ENCODE measurements at regions not wholly inside any gene's neighbourhood (a gene's known extent, or its start where the extent isn't known, plus 50 kb on each side); places are given as distances from the start of the nearest gene placed in this dataset.

GRCh38 chr9:107557236-107557990 lies 67.8 kb upstream of the KLF4 start:
- TF ChIP-seq, protein P1, sequence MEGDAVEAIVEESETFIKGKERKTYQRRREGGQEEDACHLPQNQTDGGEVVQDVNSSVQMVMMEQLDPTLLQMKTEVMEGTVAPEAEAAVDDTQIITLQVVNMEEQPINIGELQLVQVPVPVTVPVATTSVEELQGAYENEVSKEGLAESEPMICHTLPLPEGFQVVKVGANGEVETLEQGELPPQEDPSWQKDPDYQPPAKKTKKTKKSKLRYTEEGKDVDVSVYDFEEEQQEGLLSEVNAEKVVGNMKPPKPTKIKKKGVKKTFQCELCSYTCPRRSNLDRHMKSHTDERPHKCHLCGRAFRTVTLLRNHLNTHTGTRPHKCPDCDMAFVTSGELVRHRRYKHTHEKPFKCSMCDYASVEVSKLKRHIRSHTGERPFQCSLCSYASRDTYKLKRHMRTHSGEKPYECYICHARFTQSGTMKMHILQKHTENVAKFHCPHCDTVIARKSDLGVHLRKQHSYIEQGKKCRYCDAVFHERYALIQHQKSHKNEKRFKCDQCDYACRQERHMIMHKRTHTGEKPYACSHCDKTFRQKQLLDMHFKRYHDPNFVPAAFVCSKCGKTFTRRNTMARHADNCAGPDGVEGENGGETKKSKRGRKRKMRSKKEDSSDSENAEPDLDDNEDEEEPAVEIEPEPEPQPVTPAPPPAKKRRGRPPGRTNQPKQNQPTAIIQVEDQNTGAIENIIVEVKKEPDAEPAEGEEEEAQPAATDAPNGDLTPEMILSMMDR (IDR thresholded peaks at IDR 0.05), result no peak
- TF ChIP-seq POLR2AphosphoS5 (IDR thresholded peaks at IDR 0.05) (no peak), EP300 (IDR thresholded peaks at IDR 0.05) (no peak), POLR2A (IDR thresholded peaks at IDR 0.05) (no peak)
- H3K4me3 ChIP-seq, result no peak overlapping the region
- H3K27me3 ChIP-seq, result no peaks in the 10 kb centered on the region
- no peak overlapping the region for H3K27ac ChIP-seq
- ATAC-seq (ENCODE audit: low FRiP score in 2 of 2) (no peak), DNase-seq (no peak)
- no peaks in the 10 kb centered on the region for H3K36me3 ChIP-seq
- WGBS, 2 donors, result 78 to 89% methylated on average over 5 of the region's 5 CpGs
- no peaks in the 10 kb centered on the region for H3K9me3 ChIP-seq
- peaks cover 0 to 5% (median 0%) of the 10 kb centered on the region in 4 donors for H3K4me1 ChIP-seq

DNA sequence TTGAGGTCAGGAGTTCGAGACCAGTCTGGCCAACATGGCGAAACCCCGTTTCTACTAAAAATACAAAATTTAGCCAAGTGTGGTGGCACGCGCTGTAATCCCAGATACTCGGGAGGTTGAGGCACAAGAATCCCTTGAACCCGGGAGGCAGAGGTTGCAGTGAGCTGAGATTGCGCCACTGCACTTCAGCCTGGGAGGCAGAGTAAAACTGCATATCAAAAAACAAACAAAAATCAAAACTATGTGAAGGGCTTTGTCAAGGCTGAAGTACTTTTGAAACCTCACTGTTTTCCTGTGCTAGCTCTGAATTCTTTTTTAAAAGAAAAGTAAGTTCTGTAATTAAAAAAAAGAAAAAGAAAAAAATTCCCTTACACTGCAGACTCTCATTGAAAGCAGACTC lies 65.1 kb upstream of the KLF4 start:
- Histone ChIP-seq H3K4me1 (peaks cover 0 to 5% (median 0%) of the 10 kb centered on the region in 4 donors), H3K4me3 (no peak overlapping the region), H3K27ac (no peak overlapping the region), H3K27me3 (no peaks in the 10 kb centered on the region), H3K9me3 (no peaks in the 10 kb centered on the region), H3K36me3 (no peaks in the 10 kb centered on the region)
- DNase-seq (peak in 1 of 2 donors; percentile 47), ATAC-seq (ENCODE audit: low FRiP score in 2 of 2) (no peak)
- WGBS, 2 donors, result 81 to 82% methylated on average over 8 of the region's 8 CpGs
- TF ChIP-seq POLR2AphosphoS5 (IDR thresholded peaks at IDR 0.05), result no peak
- TF ChIP-seq POLR2A (IDR thresholded peaks at IDR 0.05), result no peak
- TF ChIP-seq EP300 (IDR thresholded peaks at IDR 0.05), result no peak

- Histone ChIP-seq H3K4me3 (peak overlapping the region in 2 of 4 donors; percentile 23), H3K9me3 (no peaks in the 10 kb centered on the region), H3K27ac (peak overlapping the region; percentile 70 to 83 (median 74)), H3K27me3 (no peaks in the 10 kb centered on the region), H3K36me3 (no peaks in the 10 kb centered on the region), H3K4me1 (peaks cover 5 to 18% (median 14%) of the 10 kb centered on the region in 4 donors)
- peak; percentile 72 to 93 for ATAC-seq (ENCODE audit: low FRiP score in 2 of 2)
- WGBS, 2 donors, result 34 to 39% methylated on average over 10 of the region's 10 CpGs
- peak in 1 of 2 donors; percentile 46 for DNase-seq
- TF ChIP-seq, protein P1 (IDR thresholded peaks at IDR 0.05), result no peak
- peak; percentile 36 to 65 for TF ChIP-seq POLR2AphosphoS5 (IDR thresholded peaks at IDR 0.05)
- TF ChIP-seq POLR2A (IDR thresholded peaks at IDR 0.05), result no peak
- TF ChIP-seq EP300 (IDR thresholded peaks at IDR 0.05), result peak in 2 of 4 donors; percentile 30 to 51
Measured at GRCh38 chr9:107548298-107549142, 59.0 kb upstream of the KLF4 start.

DNA sequence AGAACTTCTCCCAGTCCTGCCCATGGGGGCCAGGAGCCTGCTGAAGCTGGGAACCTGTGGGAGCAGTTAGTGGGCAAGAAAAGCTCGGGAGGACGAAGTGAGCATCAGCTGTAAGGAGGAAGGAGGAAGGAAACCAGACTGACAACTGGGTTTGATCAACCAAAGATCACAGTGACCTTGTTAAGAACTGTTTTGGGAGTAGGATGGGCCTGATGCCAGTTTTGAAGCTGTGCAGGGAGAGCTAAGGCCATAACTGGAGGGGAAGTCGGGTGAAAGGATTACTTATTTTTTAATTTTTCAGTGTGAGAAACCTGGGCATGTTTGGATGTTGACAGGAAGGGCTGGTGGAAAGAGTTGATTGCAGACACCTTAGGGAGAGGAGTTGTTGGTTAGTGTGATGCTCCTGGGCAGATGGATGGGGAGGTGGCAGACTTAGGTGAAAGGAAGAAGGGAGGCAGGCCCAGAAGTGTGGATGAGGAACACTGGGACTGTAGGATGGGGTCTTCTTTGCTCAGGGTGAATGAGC lies 58.3 kb upstream of the KLF4 start:
- Histone ChIP-seq H3K27me3 (no peaks in the 10 kb centered on the region), H3K9me3 (no peaks in the 10 kb centered on the region), H3K27ac (peak overlapping the region; percentile 70 to 83 (median 74)), H3K4me1 (peaks cover 5 to 18% (median 14%) of the 10 kb centered on the region in 4 donors), H3K4me3 (no peak overlapping the region), H3K36me3 (no peaks in the 10 kb centered on the region)
- DNase-seq, result no peak
- ATAC-seq (ENCODE audit: low FRiP score in 2 of 2), result no peak
- WGBS, 2 donors, result 43% methylated on average over 3 of the region's 3 CpGs
- no peak for TF ChIP-seq POLR2AphosphoS5 (IDR thresholded peaks at IDR 0.05)
- TF ChIP-seq, protein P1 (IDR thresholded peaks at IDR 0.05), result no peak
- no peak for TF ChIP-seq EP300 (IDR thresholded peaks at IDR 0.05)
- TF ChIP-seq POLR2A (IDR thresholded peaks at IDR 0.05), result no peak

DNA sequence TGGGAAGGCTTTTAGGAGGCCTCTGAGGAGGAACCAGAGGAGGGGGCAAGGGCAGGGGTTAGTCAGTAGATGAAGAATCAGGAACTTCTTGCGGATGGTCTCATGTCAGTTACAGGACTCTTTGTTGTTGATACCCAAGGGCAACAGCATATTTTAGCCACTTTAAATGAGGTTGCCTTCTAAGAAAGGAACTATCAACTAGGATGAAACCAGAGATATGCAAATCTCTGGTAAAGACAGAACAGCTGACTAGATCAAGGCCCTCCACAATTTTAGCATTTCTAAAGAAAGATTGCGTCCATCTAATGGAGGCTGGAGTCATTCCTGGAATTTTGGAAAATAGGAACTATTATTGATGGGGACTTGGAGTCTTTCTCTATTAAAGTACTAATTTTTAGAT lies 57.7 kb upstream of the KLF4 start:
- Histone ChIP-seq H3K9me3 (no peaks in the 10 kb centered on the region), H3K27ac (no peak overlapping the region), H3K27me3 (no peaks in the 10 kb centered on the region), H3K36me3 (no peaks in the 10 kb centered on the region), H3K4me1 (peaks cover 5 to 18% (median 14%) of the 10 kb centered on the region in 4 donors), H3K4me3 (no peak overlapping the region)
- no peak for ATAC-seq (ENCODE audit: low FRiP score in 2 of 2)
- no peak for DNase-seq
- no peak for TF ChIP-seq POLR2A (IDR thresholded peaks at IDR 0.05)
- WGBS, 2 donors, result 92 to 100% methylated on average over 2 of the region's 2 CpGs
